Activated CD8-positive, alpha-beta memory T cell treated with anti-CD3 and anti-CD28 coated beads for 36 hours (primary cell): ENCODE measurements at regions not wholly inside any gene's neighbourhood (a gene's known extent, or its start where the extent isn't known, plus 50 kb on each side); places are given as distances from the start of the nearest gene placed in this dataset.
"Not testable (repeated sequence)": the region's sequence is repeated elsewhere in the genome, so short reads cannot be mapped to it uniquely, and the experiment has no call there.

Experiments used
- CTCF ChIA-PET: fragments of 350-600 bp; sonication (Branson Sonifier 250); formaldehyde crosslinking; loops from one replicate; lab custom pipeline; 2021; ENCODE audit warnings: antibody characterized with exemption; lab: Charles Lee
- POLR2A ChIA-PET: fragments of 350-600 bp; sonication (Branson Sonifier 250); formaldehyde crosslinking; loops from one replicate; lab custom pipeline; 2021; ENCODE audit warnings: antibody characterized with exemption; lab: Charles Lee

- ChIA-PET CTCF (no interaction called here), POLR2A (no interaction called here)
These were observed 261.9 kb upstream of the LUZP2 start for GRCh38 chr11:24234822-24235508.

- ChIA-PET POLR2A (no interaction called here), CTCF (no interaction called here)
These were observed 257.8 kb upstream of the LUZP2 start for GRCh38 chr11:24238771-24239645.

- CTCF ChIA-PET = no interaction called here
- POLR2A ChIA-PET = no interaction called here
These were observed 256.9 kb upstream of the LUZP2 start for GRCh38 chr11:24239930-24240329.

GRCh38 chr11:24240496-24241175 lies 256.2 kb upstream of the LUZP2 start:
- ChIA-PET POLR2A (no interaction called here), CTCF (no interaction called here)

GRCh38 chr11:24246715-24247114 lies 250.1 kb upstream of the LUZP2 start:
- POLR2A ChIA-PET = no interaction called here
- CTCF ChIA-PET = no interaction called here

- ChIA-PET CTCF (no interaction called here), POLR2A (no interaction called here)
These were observed 249.0 kb upstream of the LUZP2 start for GRCh38 chr11:24247846-24248245.

- ChIA-PET CTCF (no interaction called here), POLR2A (no interaction called here)
These were observed 246.9 kb upstream of the LUZP2 start for GRCh38 chr11:24249921-24250320.

- ChIA-PET CTCF (no interaction called here), POLR2A (no interaction called here)
These were observed 243.6 kb upstream of the LUZP2 start for GRCh38 chr11:24253237-24253760.

- POLR2A ChIA-PET = no interaction called here
- CTCF ChIA-PET = no interaction called here
These were observed 232.0 kb upstream of the LUZP2 start for GRCh38 chr11:24264868-24265267.

- CTCF ChIA-PET = no interaction called here
- POLR2A ChIA-PET = no interaction called here
These were observed 229.8 kb upstream of the LUZP2 start for GRCh38 chr11:24267014-24267413.

GRCh38 chr11:24271798-24272197 lies 225.1 kb upstream of the LUZP2 start:
- CTCF ChIA-PET = no interaction called here
- POLR2A ChIA-PET = no interaction called here

GRCh38 chr11:24274214-24274781 lies 222.6 kb upstream of the LUZP2 start:
- CTCF ChIA-PET, POLR2A ChIA-PET: not testable (repeated sequence)

- ChIA-PET POLR2A (no interaction called here), CTCF (no interaction called here)
These were observed 210.6 kb upstream of the LUZP2 start for GRCh38 chr11:24286238-24286637.

GRCh38 chr11:24289301-24289700 lies 207.6 kb upstream of the LUZP2 start:
- CTCF ChIA-PET = no interaction called here

GRCh38 chr11:24293964-24294363 lies 202.9 kb upstream of the LUZP2 start:
- ChIA-PET CTCF (no interaction called here), POLR2A (no interaction called here)

More at GRCh38 chr11:24289301-24289700, 207.6 kb upstream of the LUZP2 start:
- POLR2A ChIA-PET = no interaction called here

GRCh38 chr11:24295360-24295759 lies 201.5 kb upstream of the LUZP2 start:
- ChIA-PET CTCF (no interaction called here), POLR2A (no interaction called here)

- CTCF ChIA-PET = no interaction called here
- POLR2A ChIA-PET = no interaction called here
These were observed 199.4 kb upstream of the LUZP2 start for GRCh38 chr11:24297461-24297860.

- POLR2A ChIA-PET = no interaction called here
- CTCF ChIA-PET = no interaction called here
These were observed 198.7 kb upstream of the LUZP2 start for GRCh38 chr11:24298146-24298545.

GRCh38 chr11:24311974-24312373 lies 184.9 kb upstream of the LUZP2 start:
- POLR2A ChIA-PET = no interaction called here
- CTCF ChIA-PET = no interaction called here
